NCI-H2227 treated with DMSO at 0.1 percent for 48 hours (cell line): ENCODE measurements at regions not wholly inside any gene's neighbourhood (a gene's known extent, or its start where the extent isn't known, plus 50 kb on each side); places are given as distances from the start of the nearest gene placed in this dataset.
"Not testable (repeated sequence)": the region's sequence is repeated elsewhere in the genome, so short reads cannot be mapped to it uniquely, and the experiment has no call there.

Experiments used
- DNase-seq: peaks from one replicate; lab custom pipeline; 2025; lab: John Stamatoyannopoulos, UW

DNA sequence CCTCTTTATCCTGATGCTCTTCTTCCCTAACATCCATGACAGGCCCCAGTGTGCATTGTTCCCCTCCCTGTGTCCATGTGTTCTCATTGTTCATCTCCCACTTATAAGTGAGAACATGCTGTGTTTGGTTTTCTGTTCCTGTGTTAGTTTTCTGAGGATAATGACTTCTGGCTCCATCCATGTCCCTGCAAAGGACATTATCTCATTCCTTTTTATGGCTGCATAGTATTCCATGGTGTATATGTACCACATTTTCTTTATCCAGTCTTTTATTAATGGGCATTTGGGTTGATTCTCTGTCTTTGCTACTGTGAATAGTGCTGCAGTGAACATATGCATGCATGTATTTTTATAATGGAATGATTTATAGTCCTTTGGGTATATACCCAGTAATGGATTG lies 78.7 kb upstream of the EXOC2 start:
- DNase-seq = not testable (repeated sequence)

DNA sequence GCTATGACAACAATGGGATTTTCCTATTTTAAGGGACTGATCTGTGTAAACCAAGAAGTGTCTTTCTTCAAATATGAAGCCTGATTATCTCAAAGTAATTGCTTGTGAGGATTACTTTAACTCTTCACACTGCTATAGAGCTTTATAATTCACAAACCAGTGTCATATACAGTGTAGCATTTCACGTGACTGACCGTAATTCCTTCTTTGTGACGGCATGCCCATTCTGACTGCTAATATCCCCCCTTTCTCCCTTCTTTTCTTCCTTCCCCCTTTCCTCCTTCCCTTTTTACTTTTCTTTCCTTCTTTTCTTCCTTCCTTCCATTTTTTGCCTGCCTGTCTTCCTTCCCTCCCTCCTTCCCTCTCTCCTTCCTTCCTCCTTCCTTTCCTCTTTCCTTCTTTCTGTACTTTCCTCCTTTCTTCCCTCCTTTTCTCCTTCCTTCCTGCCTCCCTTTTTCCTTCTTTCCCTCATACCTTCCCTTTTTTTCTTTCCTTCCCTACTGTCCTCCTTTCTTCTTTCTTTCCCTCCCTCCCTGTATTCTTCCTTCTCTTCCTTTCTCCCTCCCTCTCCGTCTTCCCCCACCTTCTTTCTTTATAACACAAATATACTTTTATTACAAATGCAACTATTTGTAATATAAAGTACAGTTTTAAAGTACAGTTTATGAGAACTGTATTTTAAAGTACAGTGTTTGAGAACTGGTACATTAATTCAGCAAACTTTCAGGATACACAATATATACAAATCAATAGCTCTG lies 75.0 kb upstream of the EXOC2 start:
- no peak for DNase-seq

DNA sequence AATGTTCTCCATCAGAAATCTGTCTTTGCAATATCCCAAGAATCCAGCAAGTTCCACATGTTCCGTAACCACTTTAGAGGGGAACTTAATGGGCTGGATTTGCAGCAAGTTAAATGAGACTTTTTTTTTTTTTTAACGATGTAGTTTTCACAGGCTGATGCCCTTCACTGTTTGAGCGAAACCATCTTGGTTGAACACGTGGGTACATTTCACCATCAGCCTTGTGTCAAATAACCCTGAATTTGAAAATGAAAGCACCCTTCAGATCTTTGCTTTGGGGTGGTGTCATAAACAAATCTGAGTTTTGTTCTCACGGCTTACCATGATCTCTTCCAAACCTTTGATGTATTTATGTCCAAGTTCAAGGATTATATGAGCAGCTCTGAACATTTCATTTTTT lies 73.7 kb upstream of the EXOC2 start:
- no peak for DNase-seq

DNA sequence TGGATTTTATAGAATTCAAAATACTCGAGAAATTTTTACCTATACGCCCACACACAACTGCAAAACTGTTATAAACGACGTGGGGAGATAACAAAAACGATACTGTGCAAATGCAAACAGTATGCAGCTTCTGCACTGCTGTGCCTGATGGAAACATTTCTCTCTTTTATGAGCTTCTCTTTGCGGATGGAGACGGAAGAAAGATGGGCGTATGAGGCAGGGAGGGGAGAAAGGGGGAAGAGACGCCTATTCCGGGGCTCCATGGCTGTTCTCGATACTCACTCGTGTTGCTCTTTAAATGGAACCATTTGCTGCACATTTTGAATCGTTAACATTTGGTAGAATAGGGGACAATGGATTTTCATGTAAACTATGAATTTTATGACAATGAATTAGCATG lies 69.1 kb upstream of the EXOC2 start:
- DNase-seq = no peak

DNA sequence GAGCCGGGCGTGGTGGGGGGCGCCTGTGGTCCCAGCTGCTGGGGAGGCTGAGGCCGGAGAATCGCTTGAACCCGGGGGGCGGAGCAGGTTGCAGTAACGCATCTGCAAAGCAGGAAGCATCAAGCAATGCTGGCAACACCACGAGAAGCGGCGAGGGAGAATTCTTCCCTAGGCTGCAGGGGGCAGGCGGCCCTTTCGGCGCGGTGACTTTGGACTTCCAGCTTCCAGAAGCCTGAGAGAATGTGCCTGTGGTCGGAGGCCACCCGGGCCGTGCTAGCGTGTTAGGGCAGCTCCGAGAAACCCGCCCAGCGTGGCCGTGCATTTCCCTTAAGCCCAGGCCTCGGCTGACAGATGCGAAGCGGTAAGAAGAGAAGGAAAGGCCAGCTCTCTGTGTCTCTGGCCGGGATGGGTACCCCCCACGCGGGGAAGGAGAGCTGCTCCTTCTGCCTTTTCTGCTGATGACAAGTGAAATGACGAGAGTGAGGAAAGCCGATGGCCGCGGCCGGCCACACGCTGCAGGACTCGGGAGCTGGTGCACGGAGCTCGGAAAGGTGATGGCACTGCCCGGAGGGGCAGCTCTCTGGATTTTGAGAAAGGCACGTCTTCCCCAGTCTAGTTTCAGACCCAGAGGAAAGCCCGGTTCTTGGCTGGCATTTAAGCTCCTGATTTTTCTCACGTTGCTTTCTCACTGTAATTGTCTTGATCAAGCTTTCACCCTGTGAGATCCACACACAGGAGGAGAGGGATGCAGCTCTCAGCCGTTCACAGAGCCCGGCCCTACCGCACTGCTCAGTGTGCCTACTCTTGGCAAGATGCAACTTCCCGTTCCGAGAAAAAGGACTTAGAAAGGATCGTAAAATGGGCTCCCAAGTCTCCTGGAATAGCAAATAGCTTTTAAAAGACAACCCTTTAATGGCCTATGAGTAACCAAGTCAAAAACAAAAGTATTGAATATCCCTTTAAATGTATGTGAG lies 68.3 kb upstream of the EXOC2 start:
- DNase-seq = no peak

DNA sequence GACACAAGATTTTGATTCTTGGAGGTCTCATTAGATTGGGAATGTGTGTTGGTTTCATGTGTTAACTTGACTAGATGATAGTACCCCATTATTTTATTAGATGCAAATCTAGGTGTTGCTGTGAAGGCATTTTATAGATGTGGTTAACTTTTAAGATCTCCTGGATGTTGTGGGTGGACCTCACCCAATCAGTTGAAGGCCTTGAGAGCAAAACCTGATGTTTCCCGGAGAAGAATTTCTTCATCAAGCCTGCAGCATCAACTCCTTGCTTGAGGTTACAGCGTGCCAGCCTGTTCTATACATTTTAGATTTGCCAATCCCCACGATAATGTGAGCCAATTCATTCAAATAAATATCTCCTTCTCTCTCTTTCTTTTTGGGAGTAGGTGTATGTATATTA lies 66.8 kb upstream of the EXOC2 start:
- DNase-seq = no peak

DNA sequence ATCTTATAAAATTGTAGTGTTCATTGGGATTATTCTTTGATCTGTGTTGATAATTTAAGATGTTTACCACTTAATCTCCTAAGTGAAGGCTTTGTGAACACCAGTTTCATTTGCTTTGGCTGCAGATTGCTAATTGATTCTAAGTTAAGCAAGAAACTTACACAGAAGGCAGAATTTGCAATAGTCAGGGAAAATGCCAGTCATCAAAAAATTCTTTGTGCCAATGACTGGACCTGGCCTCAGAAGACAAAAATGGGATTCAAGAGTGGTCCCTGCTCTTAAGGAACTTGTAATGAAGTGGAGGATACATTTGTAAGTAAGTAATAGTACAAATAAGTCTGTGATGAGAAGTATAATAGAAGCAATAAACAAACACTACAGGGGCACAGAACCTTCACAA lies 63.3 kb upstream of the EXOC2 start:
- DNase-seq = no peak

DNA sequence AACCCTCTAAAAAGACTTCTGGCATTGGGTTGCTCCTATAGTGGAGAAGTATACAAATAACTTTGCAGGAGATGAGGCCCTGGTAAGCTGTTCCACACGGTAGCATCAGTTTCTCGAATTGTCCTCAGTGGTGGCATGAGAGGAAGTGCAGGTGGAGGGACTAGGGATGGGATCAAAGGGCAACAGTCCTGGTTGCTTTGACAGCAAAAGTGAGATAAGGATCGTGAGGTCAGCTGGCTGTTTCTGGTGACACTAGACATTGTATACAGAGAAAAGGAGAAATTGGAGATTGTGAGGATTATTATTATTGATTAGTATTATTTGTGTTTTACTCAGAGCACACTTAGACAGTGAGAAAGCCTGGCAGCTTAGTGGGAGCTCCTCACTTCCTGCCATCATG lies 61.3 kb upstream of the EXOC2 start:
- no peak for DNase-seq

DNA sequence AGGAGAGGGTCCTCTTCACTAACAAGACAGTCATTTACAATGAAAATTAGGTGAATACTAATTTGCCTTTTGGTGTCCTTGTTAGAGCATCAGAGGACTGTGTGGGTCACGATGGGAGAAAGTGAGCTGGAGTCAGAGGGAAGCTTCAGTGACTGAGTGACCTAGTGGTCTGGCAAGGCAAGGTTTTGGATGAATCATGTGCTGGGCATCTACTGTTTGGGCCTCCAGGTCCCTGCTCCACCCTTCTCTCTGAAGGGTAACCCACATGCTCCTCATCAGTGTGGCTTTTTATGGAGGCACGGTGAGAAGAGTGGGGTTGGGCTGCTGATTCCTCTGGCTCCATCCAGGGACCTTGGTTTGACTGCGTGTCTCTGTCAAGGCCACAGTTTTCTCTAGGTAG lies 60.5 kb upstream of the EXOC2 start:
- DNase-seq = no peak

DNA sequence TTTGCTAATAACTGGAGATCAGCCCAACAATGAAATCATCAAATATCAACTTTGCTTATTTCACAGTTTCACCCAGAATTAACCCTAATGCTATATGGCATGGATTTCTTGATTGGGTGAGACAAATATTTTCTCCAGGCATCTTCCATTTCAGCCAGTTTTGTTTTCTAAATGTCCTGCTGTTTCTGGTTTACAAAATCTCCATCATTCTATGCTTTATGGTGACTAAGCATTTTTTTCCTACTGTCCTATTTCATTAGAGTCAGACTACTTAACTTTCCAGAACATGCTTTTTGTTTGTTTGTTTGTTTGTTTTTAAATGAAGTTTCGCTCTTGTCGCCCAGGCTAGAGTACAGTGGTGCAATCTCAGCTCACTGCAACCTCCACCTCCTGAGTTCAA lies 59.5 kb upstream of the EXOC2 start:
- DNase-seq = no peak

DNA sequence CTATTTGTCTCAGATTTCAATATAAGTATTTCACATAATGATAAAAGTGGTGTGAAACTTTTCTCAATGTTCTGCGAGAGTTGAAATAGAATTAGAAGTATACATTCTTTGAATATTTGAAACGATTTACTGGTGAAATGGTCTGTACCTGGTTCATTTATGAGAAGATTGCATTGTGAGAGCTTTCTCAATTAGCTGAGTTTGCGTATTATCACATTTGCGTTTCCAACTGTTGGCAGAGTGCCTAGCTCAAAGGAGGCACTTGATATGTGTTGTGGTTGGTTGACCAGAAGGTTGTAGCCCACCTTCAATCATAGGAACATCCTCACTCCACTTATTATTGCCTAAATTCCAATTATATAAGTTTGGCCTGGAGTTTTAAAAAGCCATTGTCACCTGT lies 58.8 kb upstream of the EXOC2 start:
- no peak for DNase-seq

DNA sequence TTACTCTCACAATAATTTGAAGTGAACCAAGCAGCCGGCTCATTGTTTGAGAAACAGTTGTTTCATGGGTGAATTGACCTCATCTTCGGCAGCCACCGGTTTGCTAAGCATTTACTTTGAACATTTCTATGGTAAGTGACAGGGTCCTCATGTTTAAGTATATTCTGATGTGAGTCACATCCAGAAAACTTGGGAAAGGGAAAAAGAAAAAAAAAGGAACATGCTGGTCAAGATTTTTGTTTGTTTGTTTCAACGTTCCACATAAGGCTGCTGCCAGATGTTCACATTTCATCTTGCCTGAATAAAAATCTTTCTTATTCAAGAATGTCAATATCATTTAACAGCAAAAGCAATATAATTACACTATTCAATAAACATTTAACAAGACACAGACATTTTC lies 55.0 kb upstream of the EXOC2 start:
- DNase-seq = no peak

DNA sequence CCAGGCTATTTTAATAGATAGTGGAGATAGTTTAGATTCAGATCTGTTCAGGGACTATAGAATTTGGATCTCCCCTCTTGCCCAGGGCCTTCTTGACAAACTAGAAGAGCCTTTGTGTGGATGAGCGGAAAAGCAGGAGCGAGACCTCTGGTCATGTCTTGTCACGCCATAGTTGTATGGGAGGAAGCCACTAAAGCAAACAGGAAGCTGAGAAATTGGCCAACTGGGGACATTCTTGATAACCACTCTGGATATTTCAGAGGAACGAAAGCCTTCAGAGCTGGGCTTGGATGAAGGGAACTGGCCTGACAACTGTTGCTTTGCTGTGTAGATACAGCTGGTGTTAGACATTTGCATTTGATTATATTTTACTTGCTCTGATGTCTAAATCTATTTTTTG lies 54.1 kb upstream of the EXOC2 start:
- DNase-seq = no peak

DNA sequence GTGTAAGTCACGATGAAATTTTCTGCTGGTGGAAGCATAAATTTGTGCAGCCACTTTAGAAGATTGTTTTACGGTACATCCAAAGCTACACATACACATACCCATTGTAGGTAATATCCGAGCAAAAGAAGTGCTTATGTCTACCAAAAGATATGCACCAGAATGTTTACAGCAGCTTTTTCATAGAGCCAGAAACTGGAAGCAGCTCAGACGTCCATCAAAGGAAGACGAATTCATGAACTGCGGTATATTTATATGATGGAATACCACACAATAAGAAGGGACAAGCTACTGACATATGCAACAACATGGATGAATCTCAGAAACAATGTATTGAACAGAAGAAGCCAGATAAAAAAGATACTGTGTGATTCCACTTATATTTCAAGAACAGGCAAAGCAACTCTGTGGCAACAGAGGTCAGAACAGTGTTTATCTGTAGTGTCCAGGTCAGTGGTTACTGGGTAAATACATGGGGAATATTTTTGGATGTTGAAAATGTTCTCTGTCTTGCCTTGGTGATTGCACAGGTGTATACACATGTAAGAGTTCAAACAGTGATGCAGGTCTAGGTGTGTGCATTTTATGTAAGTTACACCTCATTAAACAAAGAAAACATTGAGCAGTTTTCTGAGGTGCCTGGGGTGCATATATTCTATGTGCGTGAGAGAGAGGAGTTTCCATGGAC lies 51.9 kb upstream of the EXOC2 start:
- DNase-seq = no peak

DNA sequence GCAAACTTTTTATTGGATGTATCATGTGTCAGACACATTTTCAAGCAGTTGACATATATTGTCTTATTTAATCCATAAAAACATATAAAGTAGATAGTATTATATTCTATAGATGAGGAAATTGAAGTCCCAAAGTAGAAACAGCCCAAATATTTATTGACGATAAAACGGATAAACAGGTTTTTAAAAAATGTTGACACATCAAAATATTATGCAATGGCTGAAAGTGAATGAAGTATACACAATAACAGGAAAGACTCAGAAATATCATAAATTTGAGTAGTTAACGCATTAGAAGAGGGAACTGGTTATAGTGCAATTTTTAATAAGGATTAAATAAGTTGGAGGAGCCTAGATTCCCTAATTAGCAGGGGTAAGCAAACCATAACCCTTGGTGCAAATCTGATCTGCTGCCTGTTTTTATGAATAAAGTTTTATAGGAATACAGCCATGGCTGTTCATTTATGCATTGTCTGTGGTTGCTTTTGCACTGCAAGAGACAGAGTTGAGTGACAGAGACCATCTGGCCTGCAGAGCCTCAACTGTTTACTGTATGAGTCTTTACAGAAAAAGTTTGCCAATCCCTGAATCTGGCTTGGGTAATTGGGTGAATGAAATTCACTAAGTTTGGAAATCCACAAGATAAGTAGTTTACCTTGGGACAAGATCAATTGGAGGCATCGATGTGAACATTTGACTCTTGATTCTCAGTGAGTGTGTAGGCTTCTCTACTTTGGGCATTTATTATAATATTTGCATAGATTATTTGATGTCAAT lies 50.6 kb upstream of the EXOC2 start:
- DNase-seq = no peak
